ENCODE measurements at regions not wholly inside any gene's neighbourhood (a gene's known extent, or its start where the extent isn't known, plus 50 kb on each side); places are given as distances from the start of the nearest gene placed in this dataset.
"Not testable (repeated sequence)": the region's sequence is repeated elsewhere in the genome, so short reads cannot be mapped to it uniquely, and the experiment has no call there.

DNA sequence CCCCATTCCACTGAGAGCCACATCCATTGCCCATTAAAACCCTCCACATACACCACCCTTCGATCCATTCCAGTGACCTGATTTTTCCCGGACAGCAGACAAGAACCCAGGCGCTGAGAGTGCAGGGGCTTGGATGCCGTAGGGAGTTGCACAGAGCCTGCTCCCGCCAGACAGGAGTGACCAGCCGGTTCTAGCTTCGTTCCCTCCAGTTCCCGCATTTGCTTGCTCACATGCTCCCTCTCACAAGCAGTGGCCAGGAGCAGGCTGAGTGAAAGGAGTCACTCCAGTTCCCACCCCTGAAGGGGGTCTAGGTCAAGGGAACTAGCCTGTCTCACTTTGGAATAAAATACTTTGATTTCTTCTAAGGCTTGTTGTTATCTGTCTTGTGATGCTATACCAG is 119.5 kb downstream of the SKIDA1 start:
- DNase-seq, result no peak

GRCh38 chr10:21403256-21404015 is 122.0 kb downstream of the SKIDA1 start:
- DNase-seq, result no peak

GRCh38 chr10:21402606-21403083 is 122.8 kb downstream of the SKIDA1 start:
- DNase-seq, result no peak

DNA sequence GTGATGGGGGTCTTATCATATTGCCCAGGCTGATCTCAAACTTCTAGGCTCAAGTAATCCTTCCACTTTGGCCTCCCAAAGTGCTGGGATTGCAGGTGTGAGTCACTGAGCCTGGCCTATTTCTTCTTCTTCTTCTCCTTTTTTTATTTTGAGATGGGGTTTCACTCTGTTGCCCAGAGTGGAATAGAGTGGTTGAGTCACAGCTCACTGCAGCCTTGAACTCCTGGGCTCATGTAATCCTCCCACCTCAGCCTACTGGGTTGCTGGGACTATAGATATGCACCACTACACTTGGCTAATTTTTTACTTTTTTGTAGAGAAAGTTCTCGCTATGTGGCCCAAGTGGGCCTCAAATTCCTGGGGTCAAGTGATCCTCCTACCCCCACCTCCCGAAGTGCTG is 124.3 kb downstream of the SKIDA1 start:
- DNase-seq, result no peak

DNA sequence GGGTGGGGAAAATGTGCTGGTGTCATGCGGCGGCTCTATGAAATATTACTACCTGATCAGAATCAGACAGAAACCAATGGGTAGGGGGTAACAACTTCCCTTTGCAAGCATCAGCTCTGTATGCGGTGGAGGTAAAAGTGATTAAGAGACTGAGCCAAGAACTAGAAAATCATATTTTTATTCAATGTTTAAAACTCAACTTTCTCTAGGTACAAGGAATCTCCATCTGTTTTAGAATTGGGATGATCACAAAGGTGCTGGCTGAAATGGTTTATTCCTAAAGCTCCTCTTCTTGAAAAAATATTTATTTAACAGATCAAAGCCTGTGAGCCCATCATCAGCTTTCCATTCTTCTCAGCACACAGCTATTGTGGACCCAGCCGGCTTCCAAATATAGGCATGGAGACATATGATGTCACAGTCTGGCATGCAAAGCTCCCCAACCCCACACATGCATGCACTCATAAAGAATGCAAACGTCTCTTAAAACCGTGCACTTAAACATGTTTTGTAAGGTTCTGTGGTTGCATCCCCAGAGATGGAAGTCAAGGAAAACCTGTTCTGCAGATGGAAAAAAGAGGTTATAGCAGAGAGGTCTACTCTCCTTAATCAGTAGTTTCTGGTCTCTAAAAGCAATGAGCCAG is 126.0 kb downstream of the SKIDA1 start:
- DNase-seq, result no peak

- DNase-seq, result no peak
These were observed 126.8 kb downstream of the SKIDA1 start for GRCh38 chr10:21398563-21399231.

DNA sequence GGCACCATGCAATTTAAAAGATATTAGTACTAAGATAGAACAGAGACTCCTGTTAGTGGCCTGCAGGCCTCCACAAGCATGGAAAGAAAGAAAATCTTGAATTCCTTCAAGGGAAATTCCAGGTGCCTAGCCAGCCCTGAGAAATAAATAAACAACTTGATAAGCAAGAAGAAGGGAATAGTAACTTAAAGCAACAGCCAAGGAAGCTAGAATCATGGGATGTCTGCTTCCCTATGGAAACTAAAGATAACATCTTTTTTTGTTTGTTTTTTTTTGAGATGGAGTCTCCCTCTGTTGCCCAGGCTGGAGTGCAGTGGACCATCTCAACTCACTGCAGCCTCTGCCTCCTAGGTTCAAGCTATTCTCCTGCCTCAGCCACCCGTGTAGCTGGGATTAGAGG is 128.6 kb downstream of the SKIDA1 start:
- no peak for DNase-seq

- DNase-seq, result no peak
These were observed 131.6 kb downstream of the SKIDA1 start for GRCh38 chr10:21393931-21394330.

DNA sequence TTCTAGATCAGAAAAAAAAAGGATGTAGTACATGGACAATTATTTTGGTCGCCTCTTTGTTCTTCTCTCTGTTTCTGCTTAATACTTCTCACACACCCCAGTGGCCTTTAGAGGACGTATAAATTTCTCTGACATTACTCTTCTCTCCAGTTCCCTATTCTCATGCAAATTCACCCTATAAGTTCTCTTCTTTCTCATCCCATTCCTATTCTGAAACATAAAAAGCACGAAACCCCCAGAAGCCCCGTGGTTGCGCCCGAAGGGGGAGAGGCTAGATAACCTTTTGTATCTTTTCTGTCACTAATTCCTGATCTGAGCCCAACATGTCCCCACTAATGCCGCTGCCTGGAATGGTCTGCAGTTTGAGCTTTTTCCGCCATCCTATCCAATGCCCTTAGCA is 136.9 kb downstream of the SKIDA1 start:
- no peak for DNase-seq

GRCh38 chr10:21387868-21388267 is 137.6 kb downstream of the SKIDA1 start:
- DNase-seq, result no peak

DNA sequence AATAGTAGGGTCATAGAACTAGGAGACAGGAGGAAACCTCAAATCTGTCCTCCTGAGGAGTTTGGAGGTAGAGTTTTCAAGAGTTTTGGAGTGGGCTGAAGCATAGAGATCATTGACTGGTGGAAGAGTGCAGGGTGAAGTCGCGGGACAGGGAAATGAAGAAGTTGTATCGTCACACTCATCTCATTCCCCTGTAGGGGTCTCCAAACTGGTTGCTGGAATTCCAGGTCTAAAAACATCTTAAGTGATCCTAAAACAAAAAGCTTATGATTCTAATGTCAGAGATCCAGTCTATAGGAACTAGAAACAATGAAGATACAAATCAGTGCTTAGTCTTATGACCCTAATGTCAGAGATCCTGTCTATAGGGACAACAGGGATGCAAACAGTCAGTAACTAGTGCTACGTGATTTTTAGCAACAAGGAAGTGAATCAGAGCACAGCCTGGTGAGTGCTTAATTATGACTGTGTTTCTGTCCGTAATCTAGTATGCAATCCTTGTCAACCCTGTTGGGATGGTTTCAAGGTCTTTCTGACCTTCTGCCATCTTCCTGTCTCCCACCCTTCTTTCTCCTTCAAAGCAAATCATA is 139.4 kb downstream of the SKIDA1 start:
- DNase-seq, result no peak

- no peak for DNase-seq
These were observed 139.9 kb downstream of the SKIDA1 start for GRCh38 chr10:21385536-21385935.

- no peak for DNase-seq
These were observed 146.3 kb downstream of the SKIDA1 start for GRCh38 chr10:21379143-21379542.

GRCh38 chr10:21375274-21375673 is 150.2 kb downstream of the SKIDA1 start:
- DNase-seq, result not testable (repeated sequence)

DNA sequence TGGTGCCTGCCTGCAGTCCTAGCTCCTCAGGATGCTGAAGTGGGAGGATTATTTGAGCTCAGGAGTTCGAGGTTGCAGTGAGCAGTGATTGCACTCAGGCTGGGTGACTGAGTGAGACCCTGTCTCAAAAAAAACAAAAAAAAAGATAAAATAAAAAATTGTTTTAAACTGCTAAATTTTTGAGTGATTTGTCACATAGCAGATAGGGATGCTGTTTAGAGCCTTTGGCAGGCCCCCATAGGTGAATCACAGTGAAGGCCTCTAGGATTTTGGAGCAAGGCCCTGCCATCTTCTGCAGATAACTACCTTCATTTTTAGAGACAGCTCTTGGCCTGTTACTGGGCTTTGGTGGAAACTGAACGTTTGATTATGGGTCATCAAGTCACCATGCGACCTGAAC is 151.6 kb downstream of the SKIDA1 start:
- not testable (repeated sequence) for DNase-seq

- DNase-seq, result peak; percentile 44
These were observed 152.7 kb downstream of the SKIDA1 start for GRCh38 chr10:21372651-21373410.

DNA sequence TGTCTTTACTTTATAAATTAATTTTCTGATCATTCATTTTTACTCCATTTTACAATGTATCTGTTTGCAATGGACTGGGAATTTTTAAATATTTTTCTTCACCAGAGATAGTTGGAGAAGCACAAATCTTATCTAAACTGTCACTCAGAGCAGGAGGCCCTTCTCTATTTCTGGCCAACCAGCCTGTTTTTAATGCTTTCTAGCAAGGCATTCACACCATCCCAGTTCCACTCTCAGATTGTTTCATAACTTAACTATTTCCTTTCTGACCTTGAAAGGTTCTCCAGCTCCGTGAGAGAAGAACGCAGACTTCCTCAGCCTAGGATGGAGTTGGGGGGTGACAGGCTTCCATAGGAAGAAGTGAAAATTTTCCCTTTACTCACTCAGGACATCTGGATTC is 155.8 kb downstream of the SKIDA1 start:
- DNase-seq, result no peak

DNA sequence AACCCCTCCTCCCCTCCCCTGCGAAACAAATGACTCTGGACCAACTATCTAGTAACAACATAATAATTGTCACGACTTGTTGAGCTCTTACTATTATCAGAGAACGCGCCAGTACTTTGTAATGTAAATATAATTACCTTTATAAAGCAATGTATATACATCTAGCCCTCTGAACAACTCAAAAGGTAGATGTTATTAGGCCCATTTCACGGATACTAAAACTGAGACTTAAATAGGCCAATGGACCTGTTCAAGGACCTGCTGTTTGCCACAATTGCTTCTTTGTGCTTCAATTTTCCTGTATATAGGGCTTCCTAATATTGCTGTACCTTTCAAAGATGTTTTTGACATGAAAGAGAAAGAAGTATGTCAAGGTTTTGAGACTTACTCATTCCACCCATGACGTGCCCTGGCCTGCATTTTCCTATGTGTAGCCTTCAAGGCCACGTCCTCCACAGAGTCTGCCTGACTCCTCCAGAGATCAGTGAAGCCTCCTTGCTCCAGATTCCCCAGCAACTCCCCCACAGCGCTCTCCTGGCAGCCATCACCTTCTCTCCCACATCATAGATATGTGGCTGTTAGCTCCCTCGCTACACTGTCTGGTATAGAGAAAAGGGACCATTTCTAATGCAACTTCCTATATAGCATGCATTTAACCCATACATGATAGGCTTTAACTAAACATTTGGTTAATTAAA is 156.6 kb downstream of the SKIDA1 start:
- DNase-seq, result no peak

GRCh38 chr10:21368022-21368582 is 157.4 kb downstream of the SKIDA1 start:
- DNase-seq, result no peak

GRCh38 chr10:21366108-21366507 is 159.4 kb downstream of the SKIDA1 start:
- DNase-seq, result not testable (repeated sequence)

DNA sequence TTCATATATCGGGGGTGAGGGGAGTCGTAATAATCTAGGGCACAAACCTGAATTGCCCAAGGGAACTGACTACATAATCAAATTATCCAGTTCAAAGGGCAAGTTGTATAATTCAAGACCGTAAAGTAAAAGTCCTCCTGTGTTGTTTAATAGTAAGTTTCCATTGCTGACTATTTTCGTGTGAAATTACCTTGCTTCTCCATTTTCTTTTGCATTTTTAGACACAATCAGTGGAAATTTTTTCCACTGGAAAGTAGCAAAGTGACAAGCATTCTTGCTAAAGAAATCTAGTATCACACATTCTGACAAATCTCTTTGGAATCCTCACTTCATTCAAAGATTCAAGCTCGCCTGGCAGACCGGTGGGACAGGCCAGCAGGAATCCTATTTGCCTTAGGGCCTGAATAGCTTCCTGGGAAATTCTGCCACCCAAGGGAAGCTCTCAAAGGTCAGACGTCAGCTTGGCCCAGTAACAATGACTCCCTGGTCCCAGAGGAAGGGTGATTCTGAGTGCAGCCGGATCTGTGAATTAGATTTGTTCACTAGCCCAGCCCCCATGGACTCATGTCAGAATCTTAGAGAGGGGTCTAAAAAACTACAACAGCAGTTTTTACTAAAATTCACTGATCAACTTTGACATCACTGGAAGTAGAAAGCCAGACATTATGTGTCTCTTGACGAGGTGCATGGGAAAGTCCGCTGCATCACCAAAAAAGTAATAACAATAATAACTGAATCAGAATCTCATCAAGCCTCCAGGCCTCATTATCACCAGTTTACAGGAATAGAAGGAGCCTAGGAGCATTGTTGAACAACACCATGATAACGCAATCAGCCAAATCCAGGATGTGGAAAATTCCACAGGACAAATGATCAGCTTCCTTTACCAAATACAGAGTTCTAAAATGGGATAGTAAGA is 161.0 kb downstream of the SKIDA1 start:
- no peak for DNase-seq
